ENCODE measurements at regions not wholly inside any gene's neighbourhood (a gene's known extent, or its start where the extent isn't known, plus 50 kb on each side); places are given as distances from the start of the nearest gene placed in this dataset.
A peak's percentile ranks its signal among the peaks of the same experiment; 100 is the strongest.
"Not testable (repeated sequence)": the region's sequence is repeated elsewhere in the genome, so short reads cannot be mapped to it uniquely, and the experiment has no call there.

GRCh38 chr5:40453689-40454088 is 226.0 kb upstream of the PTGER4 start:
- Mint-ChIP-seq H3K9me3 (peaks cover 25% of the 10 kb centered on the region), H3K36me3 (ENCODE audit: insufficient read depth) (peaks cover 3% of the 10 kb centered on the region), H3K4me3 (no peak overlapping the region), H3K27me3 (ENCODE audit: low read depth) (no peaks in the 10 kb centered on the region), H3K4me1 (ENCODE audit: low read depth) (peaks cover 4% of the 10 kb centered on the region)
- ATAC-seq (no peak), DNase-seq (no peak)

DNA sequence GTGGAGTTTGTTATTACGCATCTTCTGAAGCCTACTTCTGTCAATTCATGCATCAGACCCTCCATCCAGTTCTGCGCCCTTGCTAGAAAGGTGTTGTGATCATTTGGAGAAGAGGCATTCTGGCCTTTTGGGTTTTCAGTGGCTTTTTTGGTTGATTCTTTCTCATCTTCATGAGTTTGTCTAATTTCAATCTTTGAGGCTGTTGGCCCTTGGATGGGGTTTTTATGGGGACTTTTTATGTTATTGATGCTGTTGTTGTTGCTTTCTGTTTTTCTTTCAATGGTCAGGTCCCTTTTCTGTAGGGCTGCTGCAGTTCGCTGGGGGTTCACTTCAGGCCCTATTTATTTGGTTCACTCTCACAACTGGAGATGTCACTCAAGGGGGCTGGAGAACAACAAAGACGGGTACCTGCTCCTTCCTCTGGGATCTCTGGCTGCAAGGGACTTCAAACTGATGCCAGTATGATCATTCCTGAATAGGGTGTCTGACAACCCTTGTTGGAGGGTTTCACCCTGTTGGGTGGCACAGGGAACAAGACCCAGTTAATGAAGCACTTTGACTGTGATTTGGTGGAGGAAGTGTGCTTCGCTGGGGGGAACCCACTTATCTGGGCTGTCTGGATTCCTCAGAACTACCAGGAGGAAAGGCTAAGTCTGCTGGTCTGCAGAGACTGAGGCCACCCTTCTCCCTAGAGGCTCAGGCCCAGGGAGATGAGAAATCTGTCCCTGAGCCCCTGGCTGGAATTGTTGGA is 226.7 kb upstream of the PTGER4 start:
- no peak for ATAC-seq
- H3K4me3 Mint-ChIP-seq = no peak overlapping the region
- no peak for DNase-seq
- peaks cover 3% of the 10 kb centered on the region for H3K36me3 Mint-ChIP-seq (ENCODE audit: insufficient read depth)
- no peaks in the 10 kb centered on the region for H3K27me3 Mint-ChIP-seq (ENCODE audit: low read depth)
- H3K9me3 Mint-ChIP-seq = peaks cover 29% of the 10 kb centered on the region
- peaks cover 4% of the 10 kb centered on the region for H3K4me1 Mint-ChIP-seq (ENCODE audit: low read depth)

DNA sequence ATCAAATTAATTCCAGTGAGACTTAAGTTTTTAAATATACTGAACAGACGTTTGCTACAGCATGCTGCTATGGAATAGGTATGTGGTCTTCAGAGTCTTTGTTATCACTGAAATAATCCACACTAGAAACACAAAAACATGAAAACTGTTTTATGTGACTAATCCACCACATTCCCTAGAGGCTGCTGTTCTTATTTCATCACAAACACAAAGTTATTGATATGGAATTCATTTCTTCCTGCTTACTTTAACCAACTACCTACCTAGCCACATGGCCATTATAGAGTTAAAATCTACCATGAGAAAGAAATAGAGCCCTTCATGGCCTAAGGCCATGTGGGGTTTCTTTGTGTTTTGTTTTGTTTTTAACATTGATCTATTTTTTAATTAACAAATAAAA is 232.3 kb upstream of the PTGER4 start:
- ATAC-seq = no peak
- no peaks in the 10 kb centered on the region for H3K27me3 Mint-ChIP-seq (ENCODE audit: low read depth)
- H3K4me1 Mint-ChIP-seq (ENCODE audit: low read depth) = peaks cover 10% of the 10 kb centered on the region
- H3K4me3 Mint-ChIP-seq = no peak overlapping the region
- peaks cover 9% of the 10 kb centered on the region for H3K36me3 Mint-ChIP-seq (ENCODE audit: insufficient read depth)
- DNase-seq = no peak
- peaks cover 49% of the 10 kb centered on the region for H3K9me3 Mint-ChIP-seq

- DNase-seq (no peak), ATAC-seq (peak; percentile 41 to 62)
- Mint-ChIP-seq H3K27me3 (ENCODE audit: low read depth) (no peaks in the 10 kb centered on the region), H3K4me1 (ENCODE audit: low read depth) (peaks cover 15% of the 10 kb centered on the region), H3K36me3 (ENCODE audit: insufficient read depth) (peaks cover 9% of the 10 kb centered on the region), H3K4me3 (no peak overlapping the region), H3K9me3 (peaks cover 45% of the 10 kb centered on the region)
These were observed 232.8 kb upstream of the PTGER4 start for GRCh38 chr5:40446910-40447309.

- Mint-ChIP-seq H3K27me3 (ENCODE audit: low read depth) (no peaks in the 10 kb centered on the region), H3K4me1 (ENCODE audit: low read depth) (peaks cover 42% of the 10 kb centered on the region), H3K9me3 (peaks cover 20% of the 10 kb centered on the region), H3K36me3 (ENCODE audit: insufficient read depth) (peaks cover 6% of the 10 kb centered on the region), H3K4me3 (peak overlapping the region; percentile 11)
- ATAC-seq = no peak
- DNase-seq = no peak
These were observed 237.4 kb upstream of the PTGER4 start for GRCh38 chr5:40442346-40442745.

DNA sequence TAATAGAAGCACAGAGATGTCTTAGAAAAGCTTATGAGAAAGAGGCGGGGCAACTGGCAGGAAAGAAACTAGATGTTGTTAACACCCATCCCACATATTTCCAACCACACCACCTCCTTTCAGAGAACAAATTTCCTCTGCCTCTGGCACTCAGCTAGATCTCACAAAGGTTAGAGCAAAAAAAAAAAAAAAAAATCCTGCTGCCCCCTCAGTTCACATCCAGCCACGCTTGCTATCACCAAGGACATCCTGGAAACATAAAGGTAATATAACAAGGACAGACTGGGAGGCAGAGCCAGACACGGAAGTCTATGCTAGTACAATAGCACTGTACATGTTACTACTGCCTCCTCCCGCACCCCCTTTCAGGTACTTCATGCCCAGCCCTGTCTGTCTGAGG is 238.0 kb upstream of the PTGER4 start:
- H3K36me3 Mint-ChIP-seq (ENCODE audit: insufficient read depth) = peaks cover 6% of the 10 kb centered on the region
- H3K9me3 Mint-ChIP-seq = peaks cover 19% of the 10 kb centered on the region
- peaks cover 46% of the 10 kb centered on the region for H3K4me1 Mint-ChIP-seq (ENCODE audit: low read depth)
- DNase-seq (peak; percentile 37), ATAC-seq (peak; percentile 57 to 65)
- no peaks in the 10 kb centered on the region for H3K27me3 Mint-ChIP-seq (ENCODE audit: low read depth)
- peak overlapping the region; percentile 74 for H3K4me3 Mint-ChIP-seq

- DNase-seq (no peak), ATAC-seq (no peak)
- peaks cover 53% of the 10 kb centered on the region for H3K4me1 Mint-ChIP-seq (ENCODE audit: low read depth)
- no peaks in the 10 kb centered on the region for H3K27me3 Mint-ChIP-seq (ENCODE audit: low read depth)
- peaks cover 16% of the 10 kb centered on the region for H3K9me3 Mint-ChIP-seq
- no peak overlapping the region for H3K4me3 Mint-ChIP-seq
- peaks cover 6% of the 10 kb centered on the region for H3K36me3 Mint-ChIP-seq (ENCODE audit: insufficient read depth)
These were observed 239.0 kb upstream of the PTGER4 start for GRCh38 chr5:40440746-40441145.

GRCh38 chr5:40439103-40439502 is 240.6 kb upstream of the PTGER4 start:
- peak; percentile 16 for DNase-seq
- H3K27me3 Mint-ChIP-seq (ENCODE audit: low read depth); H3K36me3 Mint-ChIP-seq (ENCODE audit: insufficient read depth); H3K4me3 Mint-ChIP-seq; ATAC-seq; H3K9me3 Mint-ChIP-seq: not testable (repeated sequence)
- H3K4me1 Mint-ChIP-seq (ENCODE audit: low read depth) = peaks cover 63% of the 10 kb centered on the region

GRCh38 chr5:40438646-40439045 is 241.1 kb upstream of the PTGER4 start:
- H3K4me1 Mint-ChIP-seq (ENCODE audit: low read depth) = peaks cover 68% of the 10 kb centered on the region
- not testable (repeated sequence) for DNase-seq; ATAC-seq; H3K36me3 Mint-ChIP-seq (ENCODE audit: insufficient read depth); H3K27me3 Mint-ChIP-seq (ENCODE audit: low read depth); H3K9me3 Mint-ChIP-seq; H3K4me3 Mint-ChIP-seq

- DNase-seq (peak; percentile 15), ATAC-seq (peak; percentile 64 to 82)
- peaks cover 71% of the 10 kb centered on the region for H3K4me1 Mint-ChIP-seq (ENCODE audit: low read depth)
- peaks cover 4% of the 10 kb centered on the region for H3K9me3 Mint-ChIP-seq
- H3K27me3 Mint-ChIP-seq (ENCODE audit: low read depth) = no peaks in the 10 kb centered on the region
- no peaks in the 10 kb centered on the region for H3K36me3 Mint-ChIP-seq (ENCODE audit: insufficient read depth)
- H3K4me3 Mint-ChIP-seq = no peak overlapping the region
These were observed 242.3 kb upstream of the PTGER4 start for GRCh38 chr5:40437452-40437861.

- H3K9me3 Mint-ChIP-seq = peaks cover 4% of the 10 kb centered on the region
- H3K4me3 Mint-ChIP-seq = peak overlapping the region; percentile 75
- DNase-seq = peak; percentile 18
- ATAC-seq = peak; percentile 63 to 74
- no peaks in the 10 kb centered on the region for H3K36me3 Mint-ChIP-seq (ENCODE audit: insufficient read depth)
- peaks cover 63% of the 10 kb centered on the region for H3K4me1 Mint-ChIP-seq (ENCODE audit: low read depth)
- H3K27me3 Mint-ChIP-seq (ENCODE audit: low read depth) = no peaks in the 10 kb centered on the region
These were observed 243.0 kb upstream of the PTGER4 start for GRCh38 chr5:40436535-40437237.

DNA sequence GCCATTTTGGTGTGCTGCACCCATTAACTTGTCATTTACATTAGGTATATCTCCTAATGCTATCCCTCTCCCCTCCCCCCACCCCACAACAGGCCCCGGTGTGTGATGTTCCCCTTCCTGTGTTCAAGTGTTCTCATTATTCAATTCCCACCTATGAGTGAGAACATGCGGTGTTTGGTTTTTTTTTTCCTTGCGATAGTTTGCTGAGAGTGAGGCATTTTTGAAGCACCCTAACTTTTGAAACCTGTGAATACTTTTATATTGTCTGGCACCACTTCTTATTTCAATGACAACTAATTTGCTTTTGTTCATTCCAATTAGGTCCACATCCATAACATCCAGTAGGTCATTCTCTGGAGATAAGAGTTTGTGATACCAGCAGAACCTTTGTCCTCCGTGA is 244.0 kb upstream of the PTGER4 start:
- not testable (repeated sequence) for H3K36me3 Mint-ChIP-seq (ENCODE audit: insufficient read depth); DNase-seq; ATAC-seq; H3K27me3 Mint-ChIP-seq (ENCODE audit: low read depth); H3K9me3 Mint-ChIP-seq
- Mint-ChIP-seq H3K4me3 (peak overlapping the region; percentile 45), H3K4me1 (ENCODE audit: low read depth) (peaks cover 56% of the 10 kb centered on the region)

GRCh38 chr5:40432836-40433235 is 246.9 kb upstream of the PTGER4 start:
- no peak for ATAC-seq
- Mint-ChIP-seq H3K9me3 (peaks cover 4% of the 10 kb centered on the region), H3K4me1 (ENCODE audit: low read depth) (peaks cover 74% of the 10 kb centered on the region), H3K27me3 (ENCODE audit: low read depth) (no peaks in the 10 kb centered on the region), H3K4me3 (no peak overlapping the region), H3K36me3 (ENCODE audit: insufficient read depth) (no peaks in the 10 kb centered on the region)
- DNase-seq = no peak

GRCh38 chr5:40431734-40432133 is 248.0 kb upstream of the PTGER4 start:
- Mint-ChIP-seq H3K4me3 (no peak overlapping the region), H3K4me1 (ENCODE audit: low read depth) (peaks cover 67% of the 10 kb centered on the region), H3K36me3 (ENCODE audit: insufficient read depth) (no peaks in the 10 kb centered on the region), H3K9me3 (peaks cover 4% of the 10 kb centered on the region), H3K27me3 (ENCODE audit: low read depth) (no peaks in the 10 kb centered on the region)
- DNase-seq (no peak), ATAC-seq (no peak)
